ENCODE measurements at regions not wholly inside any gene's neighbourhood (a gene's known extent, or its start where the extent isn't known, plus 50 kb on each side); places are given as distances from the start of the nearest gene placed in this dataset.

- no peak for DNase-seq (ENCODE audit: low read depth)
- TF ChIP-seq CTCF (conservative IDR thresholded peaks at IDR 0.05; ENCODE audit: low read depth, low read length) = no peak
- H3K4me3 ChIP-seq (ENCODE audit: low read depth, low read length) = no peak overlapping the region
Observed at GRCh38 chr6:126541806-126542491, 202.0 kb downstream of the CENPW start.

DNA sequence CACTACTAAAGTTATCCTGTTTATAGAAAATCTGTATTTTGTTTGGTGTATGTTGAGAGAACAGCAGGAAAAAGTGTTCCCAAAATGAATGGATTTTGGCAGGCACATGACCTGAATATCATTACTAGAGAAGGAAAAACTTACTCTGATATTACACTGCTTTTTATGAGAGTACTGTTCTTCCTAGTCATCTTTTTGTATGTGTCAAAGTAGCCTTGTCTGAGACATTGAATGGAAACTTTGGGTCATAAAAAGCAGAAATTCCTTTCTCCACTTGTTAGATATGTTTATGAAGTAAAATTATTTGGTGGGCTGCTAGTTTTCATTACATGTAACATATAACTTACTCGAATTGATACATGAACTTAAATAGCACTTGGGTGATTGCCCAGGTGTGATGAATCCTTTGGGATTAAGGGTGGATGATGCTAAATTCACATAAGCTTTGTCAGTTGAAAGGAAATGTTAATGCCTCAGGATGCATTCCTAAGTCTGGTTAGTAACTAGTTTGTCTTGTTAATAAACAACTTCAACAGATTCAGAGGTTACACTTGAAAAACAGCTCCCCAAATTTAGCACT lies 206.7 kb downstream of the CENPW start:
- H3K4me3 ChIP-seq (ENCODE audit: low read depth, low read length) = no peak overlapping the region
- DNase-seq (ENCODE audit: low read depth) = no peak
- TF ChIP-seq CTCF (conservative IDR thresholded peaks at IDR 0.05; ENCODE audit: low read depth, low read length) = no peak

- no peak for DNase-seq (ENCODE audit: low read depth)
- no peak for TF ChIP-seq CTCF (conservative IDR thresholded peaks at IDR 0.05; ENCODE audit: low read depth, low read length)
- H3K4me3 ChIP-seq (ENCODE audit: low read depth, low read length) = no peak overlapping the region
Observed at GRCh38 chr6:126548300-126548699, 208.4 kb downstream of the CENPW start.

DNA sequence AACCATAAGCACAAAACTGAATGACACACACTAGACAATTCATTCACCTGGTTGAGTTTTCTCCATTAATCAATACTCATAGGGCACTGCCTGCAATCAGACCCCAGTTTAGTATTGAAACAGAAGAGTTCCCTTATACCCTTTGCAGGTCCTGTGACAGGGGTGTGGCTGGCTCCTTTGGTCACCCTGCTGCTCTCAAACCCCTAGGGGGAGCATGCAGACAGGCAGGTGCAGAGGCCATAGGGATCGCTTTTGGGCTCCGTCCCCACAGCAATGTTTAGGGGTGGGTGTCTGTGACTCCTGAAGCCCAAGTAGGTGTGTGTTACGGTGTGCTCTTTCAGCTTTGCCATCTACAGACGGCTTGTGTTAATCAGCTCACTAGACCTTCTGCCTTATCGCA lies 210.4 kb downstream of the CENPW start:
- no peak for TF ChIP-seq CTCF (conservative IDR thresholded peaks at IDR 0.05; ENCODE audit: low read depth, low read length)
- H3K4me3 ChIP-seq (ENCODE audit: low read depth, low read length) = no peak overlapping the region
- no peak for DNase-seq (ENCODE audit: low read depth)

DNA sequence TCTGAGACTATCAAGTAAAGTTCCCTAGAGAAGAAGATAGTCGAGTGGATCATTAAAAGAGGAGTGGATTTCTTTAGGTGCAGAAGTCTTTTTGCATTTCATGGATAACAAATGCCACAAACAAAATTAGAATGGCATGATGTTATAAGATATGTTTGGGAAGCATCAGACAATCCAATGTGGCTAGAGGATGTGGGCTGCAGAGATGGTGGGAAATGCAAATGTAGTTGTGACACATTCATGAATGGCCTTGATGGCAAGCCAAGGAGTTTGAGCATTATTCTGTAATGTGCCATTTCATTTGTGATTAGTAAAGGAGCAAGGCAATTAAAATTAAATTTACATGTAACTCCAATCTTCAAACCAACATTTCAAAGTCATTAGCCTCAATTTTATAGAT lies 211.9 kb downstream of the CENPW start:
- no peak for TF ChIP-seq CTCF (conservative IDR thresholded peaks at IDR 0.05; ENCODE audit: low read depth, low read length)
- DNase-seq (ENCODE audit: low read depth) = no peak
- H3K4me3 ChIP-seq (ENCODE audit: low read depth, low read length) = no peak overlapping the region

DNA sequence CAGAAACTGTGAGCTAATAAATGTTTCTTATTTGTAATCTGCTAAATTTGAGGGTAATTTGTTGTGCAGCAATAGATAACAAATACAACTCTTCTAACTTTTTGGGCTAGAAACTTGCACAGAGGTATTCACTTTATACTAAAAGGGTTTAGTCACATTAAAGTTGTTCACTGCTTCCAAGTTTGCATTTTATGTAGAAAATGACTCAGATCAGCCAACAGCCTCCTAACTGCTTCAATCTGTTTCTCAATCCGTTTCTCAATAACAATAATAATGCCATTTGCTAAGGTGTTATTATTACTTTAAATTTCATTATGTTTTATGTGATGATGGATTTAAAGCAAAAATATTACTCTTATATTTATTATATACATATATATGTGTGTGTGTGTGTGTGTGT lies 213.9 kb downstream of the CENPW start:
- no peak overlapping the region for H3K4me3 ChIP-seq (ENCODE audit: low read depth, low read length)
- TF ChIP-seq CTCF (conservative IDR thresholded peaks at IDR 0.05; ENCODE audit: low read depth, low read length) = no peak
- DNase-seq (ENCODE audit: low read depth) = no peak

- no peak for DNase-seq (ENCODE audit: low read depth)
- H3K4me3 ChIP-seq (ENCODE audit: low read depth, low read length) = no peak overlapping the region
- TF ChIP-seq CTCF (conservative IDR thresholded peaks at IDR 0.05; ENCODE audit: low read depth, low read length) = no peak
Observed at GRCh38 chr6:126570507-126570906, 230.6 kb downstream of the CENPW start.

Measured in choroid plexus epithelial cell (primary cell).